Fibroblast of skin of back (primary cell): ENCODE measurements at regions not wholly inside any gene's neighbourhood (a gene's known extent, or its start where the extent isn't known, plus 50 kb on each side); places are given as distances from the start of the nearest gene placed in this dataset.

Experiments
- DNase-seq: peaks from one replicate; pipeline ENCODE4 v3.0.0-alpha.2; 2013

DNA sequence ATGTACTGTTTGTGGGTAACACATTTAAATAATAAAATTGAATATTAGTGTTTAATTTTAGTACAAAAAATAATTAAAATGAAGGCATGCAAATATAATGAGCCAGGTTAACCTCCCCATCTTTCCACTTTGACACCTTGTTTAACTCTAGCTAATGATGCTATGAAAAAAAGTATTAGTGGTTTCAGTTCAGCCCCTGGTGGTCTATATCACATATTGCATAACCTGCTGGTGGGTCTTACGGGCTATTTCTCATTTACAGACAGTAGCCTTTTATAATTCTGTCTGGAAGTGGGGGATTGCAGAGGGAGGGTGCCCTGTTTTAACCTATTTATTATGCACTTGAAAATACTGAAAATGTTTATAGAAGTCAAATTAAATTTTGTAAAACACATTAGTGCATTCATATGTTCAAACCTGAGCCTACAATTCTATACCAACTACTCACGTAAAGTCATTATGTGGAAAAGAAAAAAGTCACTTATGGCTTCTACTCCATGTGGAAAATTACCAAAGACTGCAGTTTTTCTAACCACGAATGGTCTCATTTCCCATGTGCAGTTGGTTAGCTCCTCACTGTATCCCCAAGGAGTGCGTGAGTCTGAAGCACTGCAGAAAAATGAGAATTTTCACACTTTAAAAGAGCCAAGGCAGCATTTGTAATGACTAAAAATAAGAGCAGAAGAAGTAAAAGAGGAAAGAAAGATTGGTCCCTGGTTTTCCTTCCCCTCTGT is 381.0 kb downstream of the MTX2 start:
- DNase-seq = peak; percentile 19

DNA sequence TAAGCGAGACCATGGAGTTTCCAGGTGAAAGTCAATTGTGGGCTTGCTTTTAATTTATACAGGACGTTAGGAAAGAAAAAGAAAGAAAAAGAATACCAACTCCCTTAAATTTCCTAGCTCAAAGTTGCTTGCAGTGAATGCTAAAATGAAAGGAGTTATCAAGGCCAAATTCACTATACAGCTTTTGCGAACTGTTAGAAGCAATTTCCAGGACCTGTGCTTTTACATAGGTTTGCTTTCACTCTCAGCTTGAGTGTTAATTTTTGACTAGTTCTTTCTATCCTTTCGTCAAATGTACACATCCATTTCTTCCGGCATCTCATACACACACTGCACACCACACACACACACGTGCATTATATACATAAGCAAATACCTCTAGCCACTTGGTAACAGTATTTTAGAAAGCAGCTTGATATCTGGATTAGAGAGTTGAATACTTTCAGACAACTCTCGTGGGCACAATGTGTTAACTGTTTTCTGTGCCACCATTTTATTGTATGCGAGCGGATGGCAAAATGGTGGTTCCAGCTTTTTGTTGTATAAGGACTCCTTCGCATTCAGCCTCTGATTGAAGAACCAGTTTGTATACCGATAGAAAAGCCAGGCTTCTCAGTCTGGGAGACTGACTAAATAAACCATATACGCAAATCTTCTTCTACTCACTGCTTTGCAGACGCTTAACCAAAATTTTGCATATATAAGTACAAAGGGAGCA is 381.8 kb downstream of the MTX2 start:
- DNase-seq = no peak

DNA sequence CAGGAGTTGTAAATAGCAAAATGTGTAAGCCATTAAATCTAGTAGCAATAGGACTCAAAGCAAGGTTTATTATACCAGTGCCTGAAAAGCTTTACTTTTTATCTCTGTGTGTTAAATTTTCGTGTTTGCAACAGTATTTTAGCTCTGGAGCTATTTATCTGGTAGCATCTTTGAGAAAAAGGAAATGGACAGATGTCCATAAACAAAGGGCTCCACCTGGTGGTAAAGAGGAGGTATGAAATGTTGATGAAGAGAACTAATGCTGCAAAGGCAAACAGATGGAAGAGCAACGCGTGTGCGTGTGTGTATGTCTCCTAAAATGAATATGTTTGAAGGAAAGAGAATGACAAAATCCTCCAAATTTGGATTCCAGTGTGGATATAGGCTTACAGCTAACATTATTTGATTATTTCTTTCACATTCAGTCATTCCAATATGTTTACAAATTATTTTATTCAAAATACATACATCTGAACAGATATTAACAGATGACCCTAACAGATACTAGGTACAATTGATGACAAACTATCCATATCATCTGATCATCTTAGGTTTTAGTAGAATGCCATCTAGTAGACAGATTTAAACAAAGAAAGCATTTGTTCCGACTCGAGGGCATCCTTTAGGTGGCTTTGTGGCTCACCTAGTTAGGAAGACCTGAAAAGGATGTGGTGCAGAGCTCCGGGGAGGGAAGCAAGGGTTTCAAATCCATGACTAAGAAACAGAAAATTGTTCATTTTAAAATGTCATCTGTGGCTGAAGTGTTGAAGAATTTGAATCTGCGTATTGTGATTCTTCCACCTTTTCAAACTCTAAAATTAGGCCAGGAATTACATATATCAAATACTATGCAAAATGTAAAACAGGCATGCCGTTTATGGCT is 383.3 kb downstream of the MTX2 start:
- DNase-seq = peak; percentile 76

DNA sequence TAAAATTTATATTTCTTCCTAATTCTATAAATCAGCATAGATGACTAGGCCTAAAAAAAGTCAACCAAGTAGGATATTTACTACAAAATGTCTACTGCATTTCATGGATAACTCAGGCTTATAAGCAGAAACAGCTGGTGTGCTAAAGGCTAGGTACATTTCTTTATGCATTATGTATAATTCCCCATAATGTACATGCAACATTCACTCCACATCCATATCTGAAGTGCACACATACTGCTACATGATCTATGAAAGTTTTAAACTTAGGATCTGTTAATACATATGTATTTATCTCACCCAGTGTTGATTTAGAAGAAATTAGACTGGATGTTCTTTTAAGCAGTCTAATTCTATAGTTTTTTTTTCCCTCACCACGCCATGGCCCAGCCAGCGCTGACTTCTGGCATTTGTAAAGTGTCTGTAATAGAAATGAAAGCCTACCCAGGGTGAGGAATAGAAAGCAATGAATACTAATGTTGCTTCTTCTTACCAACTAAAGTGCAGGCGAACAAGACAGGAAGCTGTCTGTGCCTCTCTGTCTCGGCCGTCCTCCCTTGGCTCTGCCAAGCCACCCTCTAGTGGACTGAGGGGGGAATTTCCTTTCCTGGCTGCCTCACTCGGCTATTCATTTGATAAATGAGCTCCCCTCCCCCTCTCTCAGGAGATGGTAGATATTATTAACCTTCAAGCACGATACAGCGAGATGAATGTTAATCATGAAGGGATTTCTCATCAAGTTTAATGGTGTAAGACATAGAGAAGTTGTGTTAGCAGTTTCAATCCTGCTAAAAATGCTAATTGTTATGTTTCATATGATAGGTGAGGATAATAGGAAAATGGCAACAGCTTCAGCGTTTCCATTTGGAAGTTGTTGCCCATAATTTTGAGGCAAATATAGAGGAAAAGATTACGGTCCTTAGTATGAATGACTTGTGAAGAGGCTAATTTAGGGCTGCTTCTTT is 384.5 kb downstream of the MTX2 start:
- DNase-seq = peak; percentile 83

DNA sequence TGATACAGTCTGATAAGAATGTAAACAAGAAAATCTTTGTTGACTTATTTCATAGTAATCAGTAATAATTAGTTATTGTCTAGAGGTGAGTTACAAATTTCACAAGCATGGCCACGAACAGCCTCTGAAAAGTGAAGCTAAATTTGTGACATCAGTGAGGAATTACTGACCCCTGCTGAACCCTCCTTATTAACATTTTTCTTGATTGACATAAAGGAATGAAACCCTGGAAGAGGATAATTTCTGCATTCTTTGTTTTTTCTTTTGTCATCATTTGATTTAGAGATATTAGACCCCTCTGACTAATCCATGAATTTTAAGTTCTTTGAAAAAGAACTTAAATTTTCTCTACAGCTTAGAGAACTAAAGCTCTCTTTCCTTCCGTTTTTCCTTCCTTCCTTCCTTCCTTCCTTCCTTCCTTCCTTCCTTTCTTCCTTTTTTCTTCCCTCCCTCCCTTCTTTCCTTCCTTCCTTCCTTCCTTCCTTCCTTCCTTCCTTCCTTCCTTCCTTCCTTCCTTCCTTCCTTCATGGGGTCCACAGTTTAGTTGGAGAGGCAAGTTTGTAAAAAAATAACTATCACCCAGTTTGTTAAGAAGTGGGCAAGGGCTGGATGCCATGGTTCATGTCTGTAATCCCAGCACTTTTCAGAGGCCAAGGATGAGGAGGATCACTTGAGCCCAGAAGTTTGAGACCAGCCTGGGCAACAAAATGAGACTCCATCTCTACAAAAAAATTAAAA is 387.0 kb downstream of the MTX2 start:
- no peak for DNase-seq

DNA sequence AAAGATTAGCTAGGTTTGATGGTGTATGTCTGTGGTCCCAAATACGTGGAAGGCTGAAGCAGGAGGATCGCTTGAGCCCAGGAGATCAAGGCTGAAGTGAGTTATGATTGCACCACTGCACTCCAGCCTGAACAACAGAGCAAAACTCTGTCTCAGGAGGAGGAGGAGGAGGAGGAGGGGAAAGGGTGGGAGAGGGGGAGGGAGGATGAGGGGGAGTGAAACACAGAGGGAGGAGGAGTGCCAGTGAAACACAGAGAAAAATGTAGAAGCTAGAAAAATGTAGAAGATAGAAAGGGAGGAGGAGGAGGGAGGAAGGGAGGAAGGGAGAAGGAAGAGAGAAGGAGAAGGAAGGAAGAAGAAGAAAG is 387.5 kb downstream of the MTX2 start:
- DNase-seq = no peak

DNA sequence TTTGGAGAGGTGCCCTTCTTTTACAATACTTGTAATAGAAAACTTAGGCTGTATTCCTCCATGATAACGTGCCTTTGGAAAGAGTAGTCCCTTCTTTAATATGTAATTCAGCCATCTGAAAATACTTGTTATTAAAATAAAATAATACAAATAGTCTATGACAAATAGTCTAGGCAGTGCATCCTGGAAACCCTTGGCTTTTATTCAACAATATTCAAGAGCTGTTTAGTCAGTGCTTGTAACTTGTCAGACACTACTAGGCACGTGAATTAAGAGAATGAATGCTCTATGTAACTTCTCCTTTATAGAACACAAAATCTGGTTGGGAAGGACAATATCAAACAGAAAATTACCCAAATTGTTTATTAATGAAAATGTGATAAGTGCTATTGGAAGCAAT is 388.2 kb downstream of the MTX2 start:
- no peak for DNase-seq

DNA sequence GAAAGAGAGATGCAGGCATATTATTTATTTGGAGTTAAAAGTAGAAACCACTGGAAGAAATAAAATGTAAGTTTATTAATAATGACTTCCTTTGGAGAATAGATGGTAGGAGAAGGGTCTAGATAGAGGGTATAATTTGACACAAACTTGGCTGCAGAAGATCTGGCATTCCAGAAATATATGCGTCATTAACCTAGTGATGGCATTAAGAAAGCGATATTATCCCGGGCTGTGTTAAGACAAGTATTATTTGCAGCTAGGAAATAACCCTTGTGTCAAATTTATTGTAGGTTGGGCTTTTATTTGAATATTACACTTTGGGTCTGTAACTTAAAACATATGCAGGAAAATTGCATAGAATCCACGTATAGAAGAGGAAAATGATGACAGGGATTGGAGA is 389.5 kb downstream of the MTX2 start:
- no peak for DNase-seq

DNA sequence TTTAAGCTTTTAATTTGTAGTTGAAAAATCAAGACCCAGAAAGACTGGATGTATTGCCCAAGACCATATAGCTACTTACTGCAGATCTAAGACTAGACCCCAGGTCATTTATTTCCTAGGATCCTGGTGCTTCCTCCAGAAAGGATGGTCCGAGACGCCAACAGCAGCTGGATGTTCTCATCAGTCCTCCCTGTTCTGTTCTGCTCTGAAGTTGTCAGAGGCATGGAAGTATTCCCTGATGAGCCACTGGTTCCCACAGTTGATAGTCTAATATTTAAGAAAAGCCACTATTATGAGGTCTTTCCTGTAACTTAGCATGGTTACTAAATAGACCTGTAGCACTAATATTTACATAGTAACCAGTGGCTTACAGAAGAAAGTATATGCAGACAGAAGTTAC is 393.5 kb downstream of the MTX2 start:
- no peak for DNase-seq

DNA sequence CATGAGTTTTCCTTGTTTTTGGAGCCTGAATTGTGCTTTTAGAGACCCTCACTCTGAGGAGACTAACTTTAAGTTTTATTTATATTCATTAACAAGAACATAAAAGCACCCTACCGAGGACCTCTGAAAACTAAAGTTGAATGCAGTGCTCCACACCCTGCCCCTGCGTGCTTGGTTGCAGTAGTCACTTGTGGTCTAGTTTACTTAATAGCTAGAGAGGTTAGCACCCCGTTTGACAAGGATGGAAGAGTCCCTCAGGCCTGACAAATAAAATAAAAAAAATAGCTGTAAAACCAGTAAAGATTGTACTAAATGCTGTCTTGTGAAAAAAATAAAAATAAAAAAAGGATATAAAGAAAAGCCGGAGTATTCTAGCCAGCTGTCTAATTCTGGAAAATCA is 395.2 kb downstream of the MTX2 start:
- DNase-seq = peak; percentile 19

DNA sequence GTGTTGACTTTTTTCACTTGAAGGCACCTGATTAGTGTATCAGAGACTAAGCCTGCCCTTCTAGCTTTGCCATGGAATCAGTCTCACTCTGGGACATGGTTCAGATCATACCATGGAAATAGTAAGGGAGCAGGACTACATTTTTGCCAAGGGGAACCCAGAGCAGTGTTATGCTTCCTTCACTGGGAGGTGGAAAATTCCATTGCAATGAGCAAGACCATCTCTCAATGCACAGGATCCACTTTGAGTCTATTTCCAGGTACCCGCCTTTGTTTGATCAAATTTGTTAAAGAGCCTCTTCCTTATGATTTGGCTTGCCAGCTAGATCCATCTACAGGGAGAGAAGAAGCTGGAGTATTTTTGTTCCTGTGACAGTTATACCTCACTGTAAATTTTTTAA is 395.8 kb downstream of the MTX2 start:
- DNase-seq = no peak

DNA sequence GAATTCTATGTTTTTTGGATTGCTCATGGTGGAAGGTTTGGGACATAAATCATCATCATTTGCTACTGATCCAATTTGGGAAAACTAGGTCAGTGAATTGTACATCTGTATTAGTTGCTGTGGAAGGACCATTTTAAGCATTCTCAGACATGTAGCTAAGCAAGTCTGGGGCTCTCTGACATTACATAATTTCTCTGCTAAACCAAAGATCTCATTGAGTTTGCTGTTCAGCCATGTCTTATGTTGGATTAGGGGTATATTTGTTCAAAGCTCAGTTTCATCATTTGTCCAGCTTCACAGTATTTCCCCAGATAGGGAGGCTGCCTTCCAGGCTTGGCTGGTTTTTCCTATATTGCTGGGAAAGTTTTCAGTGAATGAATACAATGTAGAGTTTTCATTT is 399.7 kb downstream of the MTX2 start:
- DNase-seq = peak; percentile 57

DNA sequence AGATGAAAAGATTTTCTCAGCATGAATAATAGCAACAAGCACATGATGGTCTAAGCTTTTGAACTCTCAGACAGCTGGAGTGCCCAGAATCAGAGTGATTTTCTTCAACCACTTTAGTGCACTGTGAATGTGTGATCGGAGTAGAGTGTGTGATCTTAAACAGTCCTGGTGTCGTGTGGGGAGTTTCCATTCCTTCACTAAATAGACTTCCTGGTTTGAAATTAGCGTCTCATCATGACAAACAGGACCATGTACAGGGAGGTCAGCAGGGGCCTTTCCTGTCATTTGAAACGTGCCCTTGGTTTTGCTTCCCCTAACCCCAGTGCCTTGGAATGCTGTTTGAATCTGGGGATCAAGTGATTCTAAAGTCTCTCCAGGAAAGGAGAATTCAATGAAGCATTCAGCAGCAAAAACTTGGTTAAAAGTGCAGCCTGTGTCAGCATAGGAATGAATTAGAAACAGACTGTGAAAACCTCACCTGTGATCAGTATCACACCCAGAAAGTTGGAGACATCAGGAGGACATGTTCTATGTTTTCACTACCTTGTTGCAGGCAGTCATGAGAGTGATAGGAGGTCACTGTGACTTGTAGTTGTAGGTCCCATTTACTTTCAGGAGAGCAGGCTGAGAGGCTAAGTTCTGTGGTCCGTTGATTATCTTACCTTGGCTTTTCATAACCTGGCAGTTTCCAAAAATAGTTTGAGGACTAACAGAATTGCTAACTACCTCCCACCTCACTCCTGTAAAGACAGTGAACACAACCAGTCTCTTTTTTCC is 400.3 kb downstream of the MTX2 start:
- no peak for DNase-seq

DNA sequence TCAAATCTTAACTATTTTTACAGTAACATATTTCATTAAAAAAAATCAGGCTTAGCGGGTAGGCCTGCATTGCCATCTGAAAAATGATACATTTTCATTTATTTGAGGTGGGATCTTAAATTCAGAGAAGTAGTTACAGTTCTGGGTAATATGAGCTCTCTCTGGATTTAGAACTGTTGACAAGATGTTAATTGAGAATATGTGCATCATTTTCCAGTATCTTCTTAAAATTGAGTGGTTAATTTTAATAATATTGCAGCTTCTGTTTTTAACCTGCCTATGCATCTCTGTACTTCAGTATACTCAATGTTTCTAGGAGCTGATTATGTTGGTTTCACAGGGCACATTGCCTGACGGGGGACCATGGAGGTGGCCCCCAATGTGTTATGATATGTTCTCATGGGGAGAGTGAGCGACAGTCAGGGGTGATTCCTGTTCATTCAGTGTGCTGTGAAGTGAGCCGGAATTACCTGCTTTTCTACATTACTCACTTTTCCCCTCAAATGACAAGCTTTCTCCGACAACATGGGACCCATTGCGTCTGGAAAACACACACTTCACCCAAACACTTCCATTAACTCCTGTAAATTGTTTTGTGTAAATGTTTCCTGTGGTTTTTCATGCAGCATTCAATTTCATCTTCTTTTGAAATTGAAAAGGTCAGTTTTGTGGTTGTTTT is 406.2 kb downstream of the MTX2 start:
- no peak for DNase-seq

DNA sequence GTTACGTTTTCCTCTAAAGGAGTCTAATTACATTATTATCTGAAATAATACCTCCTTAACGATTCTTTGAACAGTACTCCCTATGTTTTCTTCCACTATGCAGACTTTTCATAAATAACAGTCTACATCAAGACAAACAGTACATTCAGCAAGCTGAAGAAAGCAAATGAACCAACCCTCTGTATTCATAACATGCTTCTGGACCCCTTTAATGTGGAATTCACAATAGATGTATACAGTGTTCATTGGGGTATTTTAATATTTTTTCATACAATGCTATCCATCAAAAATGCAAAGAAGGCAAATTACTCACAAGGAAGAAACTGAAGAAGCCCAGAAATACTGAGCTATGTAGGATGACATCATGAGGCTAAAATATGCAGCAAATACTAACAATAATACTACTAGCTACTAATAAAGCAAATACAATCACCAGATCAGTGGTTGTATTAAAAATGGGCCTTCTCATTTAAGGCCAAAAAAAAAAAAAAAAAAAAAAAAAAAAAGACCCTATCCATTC is 408.6 kb downstream of the MTX2 start:
- DNase-seq = peak; percentile 56

DNA sequence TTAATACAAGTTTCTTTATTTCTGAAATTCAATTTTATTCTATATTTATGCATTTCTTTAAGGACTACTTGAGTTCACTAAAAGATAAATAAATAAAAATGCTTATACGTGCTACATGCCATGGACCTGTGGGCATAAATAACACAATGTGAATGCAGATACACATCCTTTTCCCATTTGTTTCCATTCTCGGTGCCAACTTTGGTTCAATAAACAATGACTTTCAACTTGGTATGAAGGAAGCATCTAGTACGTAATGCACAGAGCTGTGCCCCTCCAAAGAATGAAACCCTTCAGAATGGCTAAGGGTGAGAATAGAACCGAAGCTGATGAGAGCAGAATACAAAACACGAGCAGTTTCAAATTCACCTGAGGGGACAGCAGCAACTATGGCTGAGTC is 409.3 kb downstream of the MTX2 start:
- DNase-seq = no peak

DNA sequence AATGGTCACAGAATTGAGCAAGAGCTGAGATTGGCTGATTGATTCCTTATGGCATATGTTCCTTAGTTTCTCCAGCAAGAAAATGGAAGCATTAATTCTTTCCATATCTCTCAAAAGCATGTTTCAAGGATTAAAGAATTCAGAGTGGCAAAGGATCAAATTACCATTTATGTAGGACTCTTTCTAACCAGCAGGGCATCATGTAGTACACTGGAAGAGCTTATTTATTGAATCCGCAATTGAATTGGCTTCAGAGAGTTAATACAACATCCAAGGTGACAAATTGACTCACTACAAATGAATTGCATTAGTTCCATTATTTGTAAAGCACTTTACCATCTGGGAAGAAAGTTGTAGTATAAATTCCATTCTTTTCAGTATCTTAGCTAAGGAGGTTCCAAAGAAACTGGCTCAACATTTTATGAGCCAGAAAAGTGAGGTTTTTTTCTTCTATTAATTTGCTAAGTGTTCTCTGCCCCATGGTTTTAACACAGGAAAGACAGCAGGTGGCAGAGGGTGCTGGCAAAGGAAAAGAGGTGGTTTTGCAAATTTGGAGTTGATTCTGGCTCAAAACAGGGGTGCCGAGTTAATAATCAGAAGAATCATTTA is 409.9 kb downstream of the MTX2 start:
- no peak for DNase-seq

DNA sequence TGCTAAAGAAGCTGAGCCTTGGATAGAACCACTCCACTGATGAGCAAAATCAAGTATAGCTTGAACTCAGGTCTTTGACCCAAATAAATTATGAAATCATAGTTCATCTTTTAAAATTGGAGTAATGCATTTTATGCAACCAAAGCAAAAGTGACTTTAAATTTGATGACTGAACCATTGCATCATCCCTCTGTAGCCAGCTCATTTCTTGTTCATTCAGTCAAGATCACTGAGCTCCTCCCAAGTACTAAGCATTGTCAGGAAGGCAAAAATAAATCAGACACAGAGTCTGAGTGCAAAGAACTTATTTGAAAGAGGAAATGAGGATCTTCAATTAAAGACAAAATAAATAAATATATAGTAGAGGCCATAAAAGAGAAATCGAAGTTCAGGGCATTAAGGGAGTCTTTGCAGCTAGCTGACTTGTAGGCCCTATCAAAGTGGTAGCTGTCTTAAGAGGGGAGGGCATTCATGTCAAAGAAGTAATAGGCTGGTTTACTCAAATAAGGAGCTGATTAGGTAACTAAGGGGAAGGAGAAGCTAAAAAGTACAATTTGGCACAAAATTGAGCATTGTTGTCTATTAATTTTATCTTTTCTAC is 411.8 kb downstream of the MTX2 start:
- peak; percentile 61 for DNase-seq

DNA sequence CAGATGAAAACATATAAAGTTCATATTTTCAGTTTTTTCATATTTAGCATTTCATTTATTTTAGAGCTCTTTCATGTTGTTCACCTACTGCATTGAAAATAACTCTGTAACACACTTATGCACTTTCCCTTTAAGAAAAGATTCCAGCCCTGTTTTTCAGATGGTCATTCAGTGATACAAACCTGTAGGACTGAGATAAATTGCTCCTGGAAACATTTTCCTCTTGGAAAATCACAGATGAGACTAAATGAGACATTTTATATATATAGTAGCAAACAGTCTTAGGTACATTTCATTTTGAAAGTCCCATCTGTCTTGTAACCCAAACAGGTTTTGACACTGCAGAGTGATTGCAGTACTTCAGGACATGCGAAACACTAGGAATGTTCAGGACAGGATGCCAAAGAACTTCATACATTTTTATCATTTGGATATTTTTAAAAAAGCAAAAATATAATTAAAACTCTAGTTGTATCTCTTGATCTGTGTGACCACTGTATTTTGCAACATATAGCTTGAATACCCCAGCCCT is 412.4 kb downstream of the MTX2 start:
- no peak for DNase-seq
